Glutamatergic neuron (in vitro differentiated cells): ENCODE measurements at regions not wholly inside any gene's neighbourhood (a gene's known extent, or its start where the extent isn't known, plus 50 kb on each side); places are given as distances from the start of the nearest gene placed in this dataset.
"Not testable (repeated sequence)": the region's sequence is repeated elsewhere in the genome, so short reads cannot be mapped to it uniquely, and the experiment has no call there.

ENCODE experiments used
- DNase-seq: peaks from one replicate; pipeline ENCODE4 v3.0.0; 2022
- H3K27ac Mint-ChIP-seq: one replicate; pipeline ENCODE4 v1.8.0; 2020; ENCODE audit warnings: mild to moderate bottlenecking, mixed read lengths, inconsistent platforms; ENCODE audit not compliant: unreplicated experiment
- H3K27me3 Mint-ChIP-seq: one replicate; pipeline ENCODE4 v1.8.0; 2020; ENCODE audit warnings: mild to moderate bottlenecking, moderate library complexity, mixed read lengths, inconsistent platforms; ENCODE audit not compliant: unreplicated experiment
- H3K36me3 Mint-ChIP-seq: one replicate; pipeline ENCODE4 v1.8.0; 2020; ENCODE audit warnings: mild to moderate bottlenecking, mixed read lengths, inconsistent platforms; ENCODE audit not compliant: unreplicated experiment
- H3K4me1 Mint-ChIP-seq: one replicate; pipeline ENCODE4 v1.8.0; 2020; ENCODE audit warnings: mild to moderate bottlenecking, low read depth, mixed read lengths, inconsistent platforms; ENCODE audit not compliant: unreplicated experiment
- H3K4me3 Mint-ChIP-seq: one replicate; pipeline ENCODE4 v1.8.0; 2020; ENCODE audit warnings: mild to moderate bottlenecking, mixed read lengths, inconsistent platforms; ENCODE audit not compliant: unreplicated experiment
- H3K9me3 Mint-ChIP-seq: one replicate; pipeline ENCODE4 v1.8.0; 2020; ENCODE audit warnings: mild to moderate bottlenecking, moderate library complexity, mixed read lengths, inconsistent platforms; ENCODE audit not compliant: unreplicated experiment
- TF ChIP-seq, protein P1 (sequence below): fragments of 200-600 bp; sonication (generic); IDR thresholded peaks from one replicate; pipeline ENCODE4 v1.5.0; 2021; ENCODE audit not compliant: partially characterized antibody, unreplicated experiment

- no peaks in the 10 kb centered on the region for H3K27me3 Mint-ChIP-seq
- no peak overlapping the region for H3K4me3 Mint-ChIP-seq
- no peaks in the 10 kb centered on the region for H3K36me3 Mint-ChIP-seq
- no peaks in the 10 kb centered on the region for H3K4me1 Mint-ChIP-seq
- TF ChIP-seq, protein P1, sequence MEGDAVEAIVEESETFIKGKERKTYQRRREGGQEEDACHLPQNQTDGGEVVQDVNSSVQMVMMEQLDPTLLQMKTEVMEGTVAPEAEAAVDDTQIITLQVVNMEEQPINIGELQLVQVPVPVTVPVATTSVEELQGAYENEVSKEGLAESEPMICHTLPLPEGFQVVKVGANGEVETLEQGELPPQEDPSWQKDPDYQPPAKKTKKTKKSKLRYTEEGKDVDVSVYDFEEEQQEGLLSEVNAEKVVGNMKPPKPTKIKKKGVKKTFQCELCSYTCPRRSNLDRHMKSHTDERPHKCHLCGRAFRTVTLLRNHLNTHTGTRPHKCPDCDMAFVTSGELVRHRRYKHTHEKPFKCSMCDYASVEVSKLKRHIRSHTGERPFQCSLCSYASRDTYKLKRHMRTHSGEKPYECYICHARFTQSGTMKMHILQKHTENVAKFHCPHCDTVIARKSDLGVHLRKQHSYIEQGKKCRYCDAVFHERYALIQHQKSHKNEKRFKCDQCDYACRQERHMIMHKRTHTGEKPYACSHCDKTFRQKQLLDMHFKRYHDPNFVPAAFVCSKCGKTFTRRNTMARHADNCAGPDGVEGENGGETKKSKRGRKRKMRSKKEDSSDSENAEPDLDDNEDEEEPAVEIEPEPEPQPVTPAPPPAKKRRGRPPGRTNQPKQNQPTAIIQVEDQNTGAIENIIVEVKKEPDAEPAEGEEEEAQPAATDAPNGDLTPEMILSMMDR: no peak
- no peaks in the 10 kb centered on the region for H3K9me3 Mint-ChIP-seq
- DNase-seq: no peak
- no peak overlapping the region for H3K27ac Mint-ChIP-seq
Measured at GRCh38 chr12:125861299-125862281, 796.4 kb downstream of the AACS start.

GRCh38 chr12:125865236-125865635 lies 800.0 kb downstream of the AACS start:
- H3K36me3 Mint-ChIP-seq, DNase-seq, H3K27ac Mint-ChIP-seq, H3K9me3 Mint-ChIP-seq, H3K4me3 Mint-ChIP-seq, H3K4me1 Mint-ChIP-seq, H3K27me3 Mint-ChIP-seq: not testable (repeated sequence)

DNA sequence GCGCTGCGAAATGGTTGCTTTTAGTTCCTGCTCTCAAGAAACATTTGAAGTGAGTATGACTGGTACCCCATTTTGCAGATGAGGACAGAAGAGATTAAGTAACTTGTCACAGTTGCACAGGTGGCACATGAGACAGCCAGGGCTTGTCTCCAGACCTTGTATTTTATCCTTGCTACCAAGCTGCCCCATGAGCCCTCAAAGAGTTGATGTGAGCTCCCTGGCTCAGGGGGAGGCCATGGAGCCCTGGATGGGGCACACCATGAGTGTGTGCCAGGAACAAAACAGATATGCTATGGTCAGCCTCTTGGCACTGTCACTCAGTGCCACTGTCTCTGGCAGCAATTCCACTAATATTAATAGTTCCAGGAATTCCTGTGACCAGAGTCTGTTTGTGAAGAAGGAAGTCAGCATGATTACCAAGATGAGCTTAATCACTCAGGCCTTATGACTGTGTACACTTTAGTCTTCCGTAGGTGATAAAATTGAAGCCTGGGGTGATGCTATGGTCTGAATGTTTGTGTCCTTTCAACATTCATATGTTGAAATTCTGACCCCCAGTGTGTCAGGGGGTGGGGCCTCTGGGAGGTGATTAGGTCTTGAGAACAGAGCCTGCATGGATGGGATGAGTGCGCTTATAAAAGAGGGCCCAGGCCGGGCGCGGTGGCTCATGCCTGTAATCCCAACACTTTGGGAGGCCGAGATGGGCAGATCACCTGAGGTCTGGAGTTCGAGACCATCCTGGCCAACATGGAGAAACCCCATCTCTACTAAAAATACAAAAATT lies 806.8 kb downstream of the AACS start:
- Mint-ChIP-seq H3K27me3 (peaks cover 2% of the 10 kb centered on the region), H3K36me3 (no peaks in the 10 kb centered on the region), H3K27ac (no peak overlapping the region), H3K4me1 (no peaks in the 10 kb centered on the region), H3K4me3 (no peak overlapping the region), H3K9me3 (peaks cover 3% of the 10 kb centered on the region)
- TF ChIP-seq, protein P1: no peak
- no peak for DNase-seq

DNA sequence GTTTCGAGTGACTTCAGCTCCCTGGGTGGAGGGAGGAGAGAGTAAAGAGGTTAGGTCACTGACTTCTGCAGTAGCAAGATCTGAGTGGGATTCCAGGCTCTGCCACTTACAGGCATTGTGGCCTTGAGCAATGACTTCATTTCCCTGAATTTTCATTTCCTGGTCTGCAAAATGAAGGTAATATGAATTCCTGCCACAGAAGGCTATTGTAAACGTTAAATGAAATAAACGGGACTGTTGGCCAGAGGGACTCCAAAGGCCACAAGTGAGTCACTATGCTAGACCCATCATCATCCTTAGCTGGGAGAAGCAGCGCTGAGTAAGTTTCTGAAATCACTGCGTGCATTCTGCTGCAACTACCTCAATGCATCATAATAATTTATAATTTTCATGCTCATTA lies 807.8 kb downstream of the AACS start:
- Mint-ChIP-seq H3K9me3 (peaks cover 1% of the 10 kb centered on the region), H3K4me1 (no peaks in the 10 kb centered on the region), H3K36me3 (no peaks in the 10 kb centered on the region), H3K27me3 (peaks cover 2% of the 10 kb centered on the region), H3K4me3 (no peak overlapping the region), H3K27ac (no peak overlapping the region)
- DNase-seq: no peak
- TF ChIP-seq, protein P1: no peak

GRCh38 chr12:125878483-125878882 lies 813.2 kb downstream of the AACS start:
- peaks cover 3% of the 10 kb centered on the region for H3K9me3 Mint-ChIP-seq
- TF ChIP-seq, protein P1: no peak
- no peak for DNase-seq
- no peaks in the 10 kb centered on the region for H3K36me3 Mint-ChIP-seq
- no peaks in the 10 kb centered on the region for H3K27me3 Mint-ChIP-seq
- no peak overlapping the region for H3K27ac Mint-ChIP-seq
- no peak overlapping the region for H3K4me3 Mint-ChIP-seq
- H3K4me1 Mint-ChIP-seq: no peaks in the 10 kb centered on the region
